Esophagus muscularis mucosa (tissue), 3 donors: ENCODE measurements at regions not wholly inside any gene's neighbourhood (a gene's known extent, or its start where the extent isn't known, plus 50 kb on each side); places are given as distances from the start of the nearest gene placed in this dataset.

Source experiments
- CTCF ChIP-seq, 3 experiments: fragments of 200-600 bp in 2 of 3; fragments of 450-650 bp in 1 of 3; sonication (generic) in 2 of 3; IDR thresholded peaks; one replicate each; pipeline ENCODE4 v1.5.1; 2017 to 2019; ENCODE audit warnings: antibody characterized with exemption in 3 of 3, mild to moderate bottlenecking in 2 of 3, moderate library complexity in 1 of 3
- POLR2A ChIP-seq: fragments of 450-650 bp; IDR thresholded peaks from one replicate; pipeline ENCODE4 v1.6.1; 2017; ENCODE audit warnings: antibody characterized with exemption, moderate library complexity, mild to moderate bottlenecking, low read depth

GRCh38 chr4:152079543-152080293 is 318.9 kb upstream of the GATB start:
- TF ChIP-seq CTCF (IDR thresholded peaks at IDR 0.05) = no peak
- no peak for TF ChIP-seq POLR2A
